GM12872 (cell line): ENCODE measurements at regions not wholly inside any gene's neighbourhood (a gene's known extent, or its start where the extent isn't known, plus 50 kb on each side); places are given as distances from the start of the nearest gene placed in this dataset.

ENCODE experiments used
- TF ChIP-seq, protein P1 (sequence below): IDR thresholded peaks from 3 replicates; pipeline ENCODE4 v1.5.1; 2011; ENCODE audit warnings: low read depth, mild to moderate bottlenecking, low read length, moderate library complexity; ENCODE audit not compliant: insufficient read depth

GRCh38 chr6:90463359-90463758, 123.5 kb downstream of the MAP3K7 start:
- TF ChIP-seq, protein P1, sequence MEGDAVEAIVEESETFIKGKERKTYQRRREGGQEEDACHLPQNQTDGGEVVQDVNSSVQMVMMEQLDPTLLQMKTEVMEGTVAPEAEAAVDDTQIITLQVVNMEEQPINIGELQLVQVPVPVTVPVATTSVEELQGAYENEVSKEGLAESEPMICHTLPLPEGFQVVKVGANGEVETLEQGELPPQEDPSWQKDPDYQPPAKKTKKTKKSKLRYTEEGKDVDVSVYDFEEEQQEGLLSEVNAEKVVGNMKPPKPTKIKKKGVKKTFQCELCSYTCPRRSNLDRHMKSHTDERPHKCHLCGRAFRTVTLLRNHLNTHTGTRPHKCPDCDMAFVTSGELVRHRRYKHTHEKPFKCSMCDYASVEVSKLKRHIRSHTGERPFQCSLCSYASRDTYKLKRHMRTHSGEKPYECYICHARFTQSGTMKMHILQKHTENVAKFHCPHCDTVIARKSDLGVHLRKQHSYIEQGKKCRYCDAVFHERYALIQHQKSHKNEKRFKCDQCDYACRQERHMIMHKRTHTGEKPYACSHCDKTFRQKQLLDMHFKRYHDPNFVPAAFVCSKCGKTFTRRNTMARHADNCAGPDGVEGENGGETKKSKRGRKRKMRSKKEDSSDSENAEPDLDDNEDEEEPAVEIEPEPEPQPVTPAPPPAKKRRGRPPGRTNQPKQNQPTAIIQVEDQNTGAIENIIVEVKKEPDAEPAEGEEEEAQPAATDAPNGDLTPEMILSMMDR = no peak

- TF ChIP-seq, protein P1 = no peak
These were observed 124.8 kb downstream of the MAP3K7 start for GRCh38 chr6:90462102-90462501.

- TF ChIP-seq, protein P1 = no peak
These were observed 125.5 kb downstream of the MAP3K7 start for GRCh38 chr6:90461383-90461782.

- TF ChIP-seq, protein P1 = no peak
These were observed 126.8 kb downstream of the MAP3K7 start for GRCh38 chr6:90460051-90460450.

DNA sequence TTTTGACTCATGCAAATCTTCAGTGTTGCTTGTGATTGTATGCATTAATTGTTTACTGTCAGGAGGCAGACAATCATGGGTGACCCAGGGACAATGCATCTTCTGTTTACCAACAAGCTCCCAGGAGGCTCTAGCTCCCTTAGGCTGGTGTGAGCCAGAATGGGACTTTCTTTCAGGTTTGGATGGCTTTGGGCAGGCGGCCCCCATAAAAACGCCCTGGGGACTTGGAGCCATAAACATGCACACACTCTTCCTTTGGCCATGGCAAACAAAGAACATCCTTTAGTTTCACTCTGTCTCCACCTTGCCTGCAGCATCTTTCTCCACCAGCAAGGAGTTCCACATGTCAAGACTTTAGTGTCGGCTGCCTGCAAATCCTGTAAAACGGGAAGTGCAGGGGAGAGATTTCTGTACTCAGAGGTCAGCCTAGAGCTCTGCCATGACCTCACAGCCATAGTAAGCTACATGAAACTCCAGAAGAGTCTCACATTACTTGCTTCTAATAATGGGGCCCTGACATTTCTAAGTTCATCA, 127.6 kb downstream of the MAP3K7 start:
- TF ChIP-seq, protein P1 = no peak

GRCh38 chr6:90458353-90459224, 128.3 kb downstream of the MAP3K7 start:
- TF ChIP-seq, protein P1 = no peak

DNA sequence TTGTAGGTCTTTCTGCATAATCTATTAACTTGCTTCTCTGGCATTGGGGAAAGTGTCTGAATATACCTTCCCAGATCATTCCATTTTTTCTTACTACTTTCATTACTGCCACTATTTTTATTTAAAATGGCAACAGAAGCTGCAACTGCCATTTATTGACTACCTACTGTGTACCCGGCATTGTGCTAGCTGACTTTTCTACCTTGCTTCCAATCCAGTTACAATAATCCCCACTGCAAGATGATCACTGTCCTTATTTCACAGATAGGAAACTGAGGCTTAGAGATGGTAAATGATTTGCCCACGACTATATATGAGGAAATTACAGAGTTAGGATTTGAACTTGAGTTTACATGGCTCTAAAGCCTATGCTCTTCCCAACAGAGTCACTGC, 129.0 kb downstream of the MAP3K7 start:
- TF ChIP-seq, protein P1 = no peak
